GM18507 (cell line): ENCODE measurements at regions not wholly inside any gene's neighbourhood (a gene's known extent, or its start where the extent isn't known, plus 50 kb on each side); places are given as distances from the start of the nearest gene placed in this dataset.
"Not testable (repeated sequence)": the region's sequence is repeated elsewhere in the genome, so short reads cannot be mapped to it uniquely, and the experiment has no call there.

Experiments
- DNase-seq: peaks from one replicate; pipeline ENCODE4 v3.0.0; 2011; ENCODE audit warnings: low read depth; ENCODE audit not compliant: insufficient read length; ENCODE audit errors: extremely low spot score
- FAIRE-seq: peaks from 2 replicates; lab custom pipeline; 2011; peaks lifted over from hg19 to GRCh38; lab: Jason Lieb, UNC

DNA sequence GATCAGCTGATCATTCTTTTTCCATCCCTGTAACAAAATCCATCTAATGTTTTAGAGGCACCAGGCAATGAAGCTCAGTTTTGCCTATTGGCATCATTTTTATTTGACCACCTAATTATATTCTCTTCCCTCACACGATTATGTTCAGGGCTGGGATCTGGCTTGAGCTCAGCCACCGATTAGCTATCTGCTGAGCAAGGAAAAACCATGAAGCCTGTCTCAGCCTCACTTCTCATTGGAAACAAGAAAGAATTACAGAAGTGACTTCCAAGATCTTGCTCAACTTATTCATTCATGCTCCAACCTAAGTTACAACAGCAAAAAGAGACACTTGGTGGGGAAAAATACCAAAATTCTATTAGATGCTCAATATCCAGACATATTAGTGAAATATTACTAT is 139.0 kb upstream of the SH3BP4 start:
- DNase-seq (no peak), FAIRE-seq (no peak)

- DNase-seq: no peak
- FAIRE-seq: no peak
Observed at GRCh38 chr2:234808907-234809306, 142.9 kb upstream of the SH3BP4 start.

DNA sequence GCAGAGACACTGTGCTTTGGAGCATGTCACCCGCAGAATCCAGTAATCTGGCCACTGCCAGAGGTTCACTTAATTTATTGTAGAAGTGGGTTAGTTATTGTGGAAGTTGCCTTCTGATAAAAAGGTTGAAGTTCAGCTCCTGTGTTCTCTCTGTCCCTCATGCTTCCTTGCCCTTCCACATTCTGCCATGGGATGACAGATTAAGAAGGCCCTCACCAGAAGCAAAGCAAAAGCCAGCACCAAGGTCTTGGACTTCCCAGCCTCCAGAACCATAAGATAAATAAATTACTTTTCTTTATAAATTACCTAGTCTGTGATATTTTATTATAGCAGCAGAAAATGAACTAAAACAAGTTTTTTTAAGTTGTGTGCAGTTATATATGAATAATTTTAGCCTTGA is 145.0 kb upstream of the SH3BP4 start:
- no peak for FAIRE-seq
- DNase-seq: no peak

- DNase-seq (no peak), FAIRE-seq (no peak)
Observed at GRCh38 chr2:234805836-234806235, 146.0 kb upstream of the SH3BP4 start.

- FAIRE-seq (no peak), DNase-seq (no peak)
Observed at GRCh38 chr2:234804704-234805103, 147.1 kb upstream of the SH3BP4 start.

GRCh38 chr2:234802845-234803171 is 149.0 kb upstream of the SH3BP4 start:
- DNase-seq (no peak), FAIRE-seq (no peak)

- no peak for FAIRE-seq
Observed at GRCh38 chr2:234802071-234802844, 149.6 kb upstream of the SH3BP4 start.

GRCh38 chr2:234797566-234798250 is 154.1 kb upstream of the SH3BP4 start:
- no peak for DNase-seq
- no peak for FAIRE-seq

More at GRCh38 chr2:234802071-234802844, 149.6 kb upstream of the SH3BP4 start:
- DNase-seq: no peak

GRCh38 chr2:234796045-234796591 is 155.7 kb upstream of the SH3BP4 start:
- FAIRE-seq (no peak), DNase-seq (no peak)

DNA sequence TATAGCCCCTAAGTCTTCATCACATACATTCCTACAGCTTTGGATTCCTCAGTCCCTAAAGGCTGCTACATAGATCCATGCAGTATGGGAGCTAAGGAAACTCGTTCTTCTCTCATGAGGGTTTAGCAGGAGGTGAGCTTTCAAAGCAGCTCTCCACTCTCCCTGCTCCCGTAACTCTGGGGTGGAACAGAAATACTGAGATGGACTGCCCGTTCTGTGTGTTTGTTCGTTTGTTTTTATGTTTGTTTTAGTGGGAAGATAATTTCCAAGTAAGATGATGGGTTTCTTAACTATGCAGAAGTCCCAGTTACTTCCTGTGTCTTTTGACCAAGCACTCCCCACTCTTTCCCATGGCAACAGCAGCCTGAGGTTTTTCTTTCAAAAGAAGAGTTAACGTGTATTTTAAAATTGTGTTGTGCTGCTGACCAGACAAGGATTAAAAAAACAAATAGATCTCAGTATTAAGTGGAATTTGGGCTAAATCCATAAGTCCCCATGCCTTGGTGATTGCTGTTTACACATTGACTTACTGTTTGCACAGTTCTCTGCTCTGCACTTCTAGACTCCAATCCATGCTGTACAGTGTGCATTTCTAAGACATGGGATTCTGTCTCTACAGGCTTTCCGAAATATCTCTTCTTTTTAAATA is 156.4 kb upstream of the SH3BP4 start:
- no peak for FAIRE-seq

GRCh38 chr2:234794866-234795265 is 157.0 kb upstream of the SH3BP4 start:
- FAIRE-seq: no peak
- DNase-seq: no peak

More for the DNA sequence above, 156.4 kb upstream of the SH3BP4 start:
- no peak for DNase-seq

GRCh38 chr2:234793212-234793785 is 158.5 kb upstream of the SH3BP4 start:
- DNase-seq (no peak), FAIRE-seq (no peak)

GRCh38 chr2:234792621-234793022 is 159.2 kb upstream of the SH3BP4 start:
- DNase-seq (no peak), FAIRE-seq (no peak)

GRCh38 chr2:234792096-234792495 is 159.7 kb upstream of the SH3BP4 start:
- DNase-seq, FAIRE-seq: not testable (repeated sequence)

GRCh38 chr2:234790380-234790779 is 161.4 kb upstream of the SH3BP4 start:
- FAIRE-seq (no peak), DNase-seq (no peak)

DNA sequence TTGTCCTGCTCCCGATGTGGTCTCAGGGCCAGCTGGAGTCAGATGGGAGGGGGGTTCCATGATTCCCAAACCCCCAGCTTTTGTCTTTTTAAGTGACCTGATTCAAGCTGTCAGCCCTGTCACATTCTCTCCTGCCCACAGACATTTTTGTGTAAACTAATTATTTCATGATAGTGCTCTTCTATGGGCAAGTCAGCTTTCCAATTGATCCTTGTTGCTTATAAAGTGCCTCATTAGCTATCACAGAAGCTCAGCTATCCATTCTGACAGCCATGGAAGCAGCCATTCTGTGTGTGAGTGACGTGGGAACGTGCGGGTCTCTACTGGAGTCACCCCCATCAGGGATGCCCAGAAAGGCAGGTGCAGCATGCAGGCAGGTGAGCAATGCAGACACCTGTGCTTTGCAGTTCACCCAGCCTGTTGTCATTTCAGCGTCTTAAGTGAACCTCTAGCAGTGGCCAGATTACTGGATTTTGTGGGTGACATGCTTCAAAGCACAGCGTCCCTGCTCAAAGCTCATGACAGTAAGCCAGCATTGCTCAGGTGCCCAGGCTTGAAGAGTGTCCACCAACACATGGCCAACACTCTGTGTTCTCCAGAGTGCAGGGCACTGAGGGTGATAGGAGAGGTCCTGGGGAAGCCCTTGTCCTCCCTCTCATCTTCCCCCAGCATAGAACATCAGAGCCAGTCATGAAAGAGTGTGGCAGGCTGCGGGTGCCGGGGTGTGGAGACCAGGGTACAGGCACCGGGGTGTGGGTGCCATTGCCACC is 162.1 kb upstream of the SH3BP4 start:
- no peak for DNase-seq
- no peak for FAIRE-seq

DNA sequence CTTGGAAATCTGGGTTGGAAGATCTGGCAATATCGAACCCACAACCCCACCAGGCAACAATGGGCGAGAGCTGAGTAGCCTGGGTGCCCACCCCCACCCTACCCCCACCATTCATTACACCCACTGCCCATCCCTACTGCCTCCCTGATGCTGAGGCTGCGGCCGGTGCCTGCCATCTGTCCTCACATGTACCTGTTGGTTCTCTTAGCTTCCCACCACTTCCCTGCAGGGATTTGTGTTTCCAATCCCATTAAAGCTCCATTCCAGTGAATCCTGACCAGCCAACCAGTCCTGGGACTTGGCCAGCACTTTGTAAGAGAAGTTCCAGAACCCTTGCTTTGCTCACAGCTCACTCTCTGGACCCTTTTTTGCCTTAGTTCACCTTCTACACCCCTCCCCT is 163.0 kb upstream of the SH3BP4 start:
- FAIRE-seq (no peak), DNase-seq (no peak)

DNA sequence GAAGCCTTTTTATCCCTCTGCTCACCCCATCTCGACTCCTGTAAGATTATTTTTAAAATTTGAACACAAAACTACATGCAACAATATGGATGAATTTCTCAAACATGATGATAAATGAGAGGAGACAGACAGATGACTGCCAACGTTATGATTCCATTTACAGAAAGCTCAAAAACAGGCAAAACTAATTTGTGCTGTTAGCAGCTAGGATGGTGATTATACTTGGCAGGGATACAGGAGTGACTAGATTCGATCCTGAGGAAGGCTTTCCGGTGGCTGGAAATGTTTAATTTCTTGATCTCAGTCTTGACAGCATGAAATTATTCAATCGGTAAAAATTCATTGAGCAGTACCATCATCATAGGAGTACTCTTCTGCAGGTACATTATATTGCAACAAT is 163.4 kb upstream of the SH3BP4 start:
- DNase-seq: no peak
- FAIRE-seq: no peak

DNA sequence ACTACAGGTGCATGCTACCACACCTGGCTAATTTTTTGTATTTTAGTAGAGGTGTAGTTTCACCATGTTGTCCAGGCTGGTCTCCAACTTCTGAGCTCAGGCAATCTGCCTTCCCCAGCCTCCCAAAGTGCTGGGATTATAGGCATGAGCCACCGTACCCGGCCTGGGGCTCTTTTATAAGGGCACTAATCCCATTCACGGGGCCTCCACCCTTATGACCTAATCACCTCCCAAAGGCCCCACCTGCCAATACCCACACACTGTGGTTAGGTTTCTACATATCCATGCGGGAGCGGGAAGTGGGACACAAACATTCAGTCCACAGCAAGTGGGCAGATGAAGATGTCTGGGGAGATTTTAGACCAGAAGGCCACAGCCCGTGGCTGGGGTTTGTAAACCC is 164.7 kb upstream of the SH3BP4 start:
- FAIRE-seq (no peak), DNase-seq (no peak)
